ENCODE measurements at regions not wholly inside any gene's neighbourhood (a gene's known extent, or its start where the extent isn't known, plus 50 kb on each side); places are given as distances from the start of the nearest gene placed in this dataset.
"Not testable (repeated sequence)": the region's sequence is repeated elsewhere in the genome, so short reads cannot be mapped to it uniquely, and the experiment has no call there.

DNA sequence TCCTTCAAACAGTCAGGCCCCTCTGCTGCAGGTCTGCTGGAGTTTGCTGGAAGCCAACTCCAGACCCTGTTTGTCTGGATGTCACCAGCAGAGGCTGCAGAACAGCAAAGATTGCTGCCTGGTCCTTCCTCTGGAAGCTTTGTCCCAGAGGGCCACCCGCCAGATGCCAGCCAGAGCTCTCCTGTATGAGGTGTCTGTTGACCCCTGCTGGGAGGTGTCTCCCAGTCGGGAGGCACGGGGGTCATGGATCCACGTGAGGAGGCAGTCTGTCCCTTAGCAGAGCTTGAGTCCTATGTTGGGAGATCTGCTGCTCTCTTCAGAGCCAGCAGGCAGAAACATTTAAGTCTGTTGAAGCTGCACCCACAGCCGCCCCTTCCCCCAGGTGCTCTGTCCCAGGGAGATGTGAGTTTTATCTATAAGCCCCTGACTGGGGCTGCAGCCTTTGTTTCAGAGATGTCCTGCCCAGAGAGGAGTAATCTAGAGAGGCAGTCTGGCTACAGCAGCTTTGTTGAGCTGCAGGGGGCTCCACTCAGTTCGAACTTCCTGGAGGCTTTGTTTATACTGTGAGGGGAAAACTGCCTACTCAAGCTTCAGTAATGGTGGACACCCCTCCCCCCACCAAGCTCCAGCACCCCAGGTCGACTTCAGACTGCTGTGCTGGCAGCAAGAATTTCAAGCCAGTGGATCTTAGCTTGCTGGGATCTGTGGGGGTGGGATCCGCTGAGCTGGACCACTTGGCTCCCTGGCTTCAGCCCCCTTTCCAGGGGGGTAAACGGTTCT lies 72.1 kb downstream of the OGFRL1 start:
- DNase-seq = not testable (repeated sequence)

- DNase-seq = no peak
Measured at GRCh38 chr6:71364889-71365542, 76.4 kb downstream of the OGFRL1 start.

GRCh38 chr6:71367756-71368155 lies 79.1 kb downstream of the OGFRL1 start:
- no peak for DNase-seq

DNA sequence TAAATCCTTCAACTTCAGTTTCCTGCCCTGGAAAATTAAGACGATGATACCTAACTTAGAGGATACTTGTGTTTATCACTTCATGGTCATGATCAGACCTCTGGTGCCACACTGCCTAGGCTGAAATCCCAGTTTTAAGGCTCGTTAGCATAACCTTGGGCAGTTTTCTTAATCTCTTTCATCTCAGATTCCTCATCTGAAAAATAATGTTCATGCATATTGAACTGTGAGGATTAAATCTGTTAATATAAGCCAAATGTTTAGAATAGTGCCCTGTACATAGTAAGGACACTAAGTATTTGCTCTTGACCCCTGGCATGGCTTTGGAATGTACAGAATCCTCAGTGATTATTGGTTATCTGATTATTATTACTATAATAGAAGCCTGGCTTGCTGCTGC lies 79.7 kb downstream of the OGFRL1 start:
- DNase-seq = no peak

DNA sequence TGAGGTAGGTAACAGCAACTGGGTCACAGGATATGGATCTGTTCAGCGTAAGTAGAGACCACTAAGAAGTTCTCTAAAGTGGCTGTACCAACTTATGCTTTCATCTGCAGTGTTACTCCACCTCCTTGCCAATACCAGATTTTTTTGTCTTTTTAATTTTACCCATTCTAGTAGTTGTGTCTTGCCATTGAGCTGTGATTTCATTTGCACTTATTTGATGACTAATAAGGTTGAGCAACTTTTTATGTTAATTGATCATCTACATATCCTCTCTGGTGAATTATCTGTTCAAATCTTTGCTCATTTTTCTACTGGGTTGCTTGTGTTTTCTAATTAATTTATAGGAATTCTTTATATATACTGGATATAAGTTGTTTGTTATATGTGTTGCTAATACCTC lies 82.9 kb downstream of the OGFRL1 start:
- DNase-seq = no peak

DNA sequence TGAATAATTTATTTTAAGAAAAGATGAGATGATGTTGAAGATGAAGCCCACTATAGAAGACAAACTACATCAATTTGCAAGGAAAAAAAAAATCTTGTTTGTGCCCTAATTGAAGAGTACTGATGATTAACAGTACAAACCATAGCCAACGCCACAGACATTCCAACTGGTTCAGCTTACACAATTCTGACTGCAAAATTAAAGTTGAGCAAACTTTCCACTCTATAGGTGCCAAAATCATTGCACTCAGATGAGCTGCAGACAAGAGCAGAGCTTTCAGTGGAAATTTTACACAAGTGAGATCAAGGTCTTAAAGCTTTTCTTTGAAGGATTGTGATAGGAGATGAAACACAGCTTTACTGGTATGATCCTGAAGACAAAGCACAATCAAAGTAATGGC lies 85.3 kb downstream of the OGFRL1 start:
- no peak for DNase-seq

GRCh38 chr6:71375676-71376075 lies 87.1 kb downstream of the OGFRL1 start:
- DNase-seq = no peak

DNA sequence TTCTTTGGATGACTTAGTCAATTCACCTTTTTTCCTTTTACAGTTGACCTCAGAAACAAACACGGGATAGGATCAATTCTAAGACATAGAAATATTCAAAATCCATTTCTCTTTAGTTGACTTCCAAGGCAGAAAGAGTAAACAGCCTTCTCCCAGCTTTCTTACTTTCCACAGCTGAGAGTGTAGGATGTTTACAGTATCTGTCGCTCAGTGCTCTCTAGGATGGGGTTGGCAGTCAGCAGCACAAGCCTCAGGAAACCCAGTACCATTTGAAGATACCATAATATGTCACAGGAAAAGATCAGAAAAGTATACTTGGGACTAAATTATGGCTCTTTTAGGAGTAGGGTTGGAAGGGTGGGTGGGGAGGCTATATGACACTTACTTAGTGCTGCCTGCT lies 88.2 kb downstream of the OGFRL1 start:
- DNase-seq = no peak

- DNase-seq = no peak
Measured at GRCh38 chr6:71383476-71383875, 94.9 kb downstream of the OGFRL1 start.

DNA sequence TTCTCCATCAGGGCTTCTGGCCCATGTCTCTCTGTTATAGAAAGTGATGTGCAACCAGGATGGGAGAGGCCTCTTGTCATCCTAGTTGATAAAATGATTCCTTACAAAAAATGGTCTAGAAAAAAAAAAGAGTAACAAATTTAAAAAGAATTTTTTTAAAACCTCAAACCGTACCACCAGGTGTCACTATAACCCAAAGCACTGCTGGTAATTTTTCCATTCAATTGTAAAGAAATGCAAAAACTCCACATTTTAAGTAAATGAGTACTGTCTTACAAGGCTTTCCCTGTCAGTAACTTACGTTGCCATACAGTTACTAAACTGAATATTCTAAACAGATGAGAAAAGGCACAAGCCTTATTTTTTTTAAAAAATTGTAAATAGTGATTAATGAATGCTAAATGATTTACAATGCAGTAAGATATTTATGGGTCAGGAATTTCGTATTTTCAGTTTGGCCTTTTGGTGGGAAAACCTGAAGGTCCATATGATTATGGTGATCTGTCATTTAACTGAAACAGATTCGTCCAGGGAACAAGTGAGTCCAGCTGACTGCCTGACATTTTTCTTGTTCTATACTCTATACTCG lies 95.4 kb downstream of the OGFRL1 start:
- peak; percentile 4 for DNase-seq

DNA sequence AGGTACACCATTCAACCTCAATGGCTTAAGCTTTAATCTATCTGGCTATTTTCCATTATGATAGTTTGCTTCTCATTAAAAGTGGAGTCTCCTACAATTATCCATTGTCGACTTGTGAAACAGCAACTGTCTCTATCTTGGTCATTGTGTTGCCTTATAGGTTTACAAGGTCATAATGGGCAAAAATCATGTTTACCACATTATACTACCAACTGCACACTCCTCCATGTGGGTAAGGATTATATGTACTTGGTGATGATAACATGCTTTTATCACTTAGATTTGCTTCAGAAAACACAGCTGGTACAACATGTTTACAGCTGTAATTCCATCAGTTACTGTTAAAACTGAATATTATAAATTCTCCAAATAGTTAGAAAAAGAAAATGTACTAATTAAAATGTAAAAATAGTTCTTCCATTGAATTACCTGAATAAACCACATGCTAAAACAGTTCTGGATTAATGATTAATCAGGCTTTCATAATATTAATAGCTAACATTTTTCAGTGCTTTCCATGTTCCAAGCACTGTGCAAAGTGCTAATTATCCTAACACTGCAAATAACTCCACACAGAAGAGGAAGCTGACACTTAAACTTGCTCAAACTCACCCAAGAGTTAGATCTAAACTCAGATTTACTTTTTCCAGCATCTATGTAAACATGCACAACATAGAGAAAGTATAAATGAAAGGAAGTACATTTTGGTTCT lies 96.7 kb downstream of the OGFRL1 start:
- no peak for DNase-seq

DNA sequence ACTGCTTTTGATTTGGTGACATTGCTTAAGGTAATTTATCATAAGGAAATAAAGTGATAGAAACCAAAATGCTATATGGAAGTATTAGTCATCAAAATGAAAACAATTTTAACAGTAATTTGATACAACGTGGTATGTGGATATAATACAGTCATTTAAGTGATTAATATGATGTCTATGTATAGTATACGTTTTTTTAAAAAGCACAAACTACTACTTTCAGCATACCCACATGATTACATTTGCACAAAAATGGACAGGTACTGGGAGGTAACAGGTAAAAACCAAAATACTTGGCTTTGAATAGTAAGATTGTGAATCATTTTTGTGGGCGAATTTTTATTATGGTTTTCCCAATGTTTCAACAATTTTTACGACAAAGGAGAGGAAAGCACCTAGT lies 97.6 kb downstream of the OGFRL1 start:
- DNase-seq = no peak

- no peak for DNase-seq
Measured at GRCh38 chr6:71387179-71387578, 98.6 kb downstream of the OGFRL1 start.

- no peak for DNase-seq
Measured at GRCh38 chr6:71388068-71388744, 99.6 kb downstream of the OGFRL1 start.

DNA sequence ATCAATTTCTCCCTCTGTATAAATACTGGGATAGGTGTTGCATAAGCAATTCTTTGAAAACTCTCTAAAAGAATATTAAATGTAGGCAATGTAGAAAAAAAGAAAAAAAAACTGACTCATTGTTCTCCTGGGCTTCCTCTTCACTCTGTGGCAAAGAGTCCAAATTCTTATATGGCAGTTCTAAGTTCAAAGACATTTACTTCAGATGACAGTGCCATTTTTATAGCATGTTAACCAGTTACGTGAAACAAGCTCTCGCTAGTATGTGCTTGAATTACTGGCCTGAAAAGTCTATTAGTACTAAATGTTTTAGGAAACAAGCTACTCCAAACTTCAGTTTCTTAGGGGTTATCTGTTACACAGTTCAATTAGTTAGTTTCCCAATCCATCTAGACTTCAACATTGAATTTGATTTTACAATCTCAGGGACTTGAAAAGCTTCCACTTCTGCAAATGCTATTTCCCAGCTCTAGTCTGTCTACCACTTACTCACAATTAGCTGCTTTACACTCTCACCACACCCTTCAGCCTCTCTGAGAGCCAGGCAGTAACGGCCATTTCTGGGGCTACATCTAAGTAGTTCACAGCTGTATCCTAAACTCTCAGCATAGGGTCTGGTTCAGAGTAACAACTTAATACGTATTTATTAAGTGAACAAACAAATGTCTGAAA lies 100.4 kb downstream of the OGFRL1 start:
- DNase-seq = no peak

DNA sequence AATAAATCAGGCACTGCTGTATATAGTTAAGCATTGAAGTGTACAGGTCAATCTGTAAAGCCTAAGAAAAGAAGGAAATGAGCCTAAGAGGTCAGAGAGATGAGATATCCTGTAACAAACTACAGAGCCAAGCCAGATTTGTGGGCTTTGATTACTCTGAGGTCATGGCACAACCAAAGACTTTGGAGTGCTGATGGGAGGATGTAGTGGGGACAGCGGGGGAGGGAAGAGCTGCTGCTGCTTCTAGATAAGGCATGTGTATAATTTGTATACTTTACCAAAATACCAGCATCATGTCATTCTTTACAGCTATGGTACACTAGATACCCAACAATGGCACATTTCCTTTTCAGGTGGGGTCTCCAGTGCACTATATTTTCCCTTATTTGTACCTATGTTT lies 102.5 kb downstream of the OGFRL1 start:
- no peak for DNase-seq

DNA sequence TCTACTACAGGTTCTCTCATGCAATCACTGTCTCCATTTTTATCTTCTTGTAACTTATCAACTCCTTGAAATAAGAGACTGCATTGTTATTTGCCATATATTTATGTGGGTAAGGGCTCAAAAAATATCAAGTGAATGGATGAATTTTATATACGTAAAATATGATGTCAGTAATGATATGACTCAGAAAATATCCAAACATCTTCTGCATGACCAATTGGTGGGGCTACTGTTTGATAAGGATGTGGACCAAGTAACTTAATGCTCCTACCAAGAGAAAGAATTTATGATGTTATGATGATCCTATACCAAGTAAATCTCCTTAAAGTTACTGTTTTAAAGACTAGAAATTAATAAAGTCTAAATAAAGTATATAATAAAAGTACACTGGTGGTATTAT lies 103.7 kb downstream of the OGFRL1 start:
- no peak for DNase-seq

DNA sequence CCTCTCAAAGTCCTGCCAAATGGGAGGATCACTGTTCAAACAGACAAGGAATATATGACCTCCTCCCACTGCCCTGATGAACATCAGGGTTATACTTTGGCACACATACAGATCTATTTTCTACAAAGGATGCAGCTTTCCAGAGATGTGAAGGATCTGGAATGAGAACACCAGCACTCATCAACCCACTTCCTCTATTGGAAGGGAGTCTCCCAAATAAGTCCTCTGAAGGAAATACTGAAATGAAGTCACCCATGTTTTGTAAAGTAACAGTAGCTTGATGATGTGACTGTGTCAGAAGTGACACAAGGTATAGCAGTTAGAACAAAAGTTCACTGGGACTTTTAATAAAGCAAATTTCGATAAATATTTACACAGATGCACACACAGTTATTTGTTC lies 104.9 kb downstream of the OGFRL1 start:
- no peak for DNase-seq

- DNase-seq = no peak
Measured at GRCh38 chr6:71393981-71394432, 105.4 kb downstream of the OGFRL1 start.

GRCh38 chr6:71394926-71395325 lies 106.3 kb downstream of the OGFRL1 start:
- no peak for DNase-seq

GRCh38 chr6:71395731-71396409 lies 107.3 kb downstream of the OGFRL1 start:
- no peak for DNase-seq

- DNase-seq = no peak
Measured at GRCh38 chr6:71396410-71396801, 107.8 kb downstream of the OGFRL1 start.
